Astrocyte (in vitro differentiated cells and primary cell): ENCODE measurements at regions not wholly inside any gene's neighbourhood (a gene's known extent, or its start where the extent isn't known, plus 50 kb on each side); places are given as distances from the start of the nearest gene placed in this dataset.

Experiments used
- CTCF ChIP-seq: IDR thresholded peaks from 2 replicates; pipeline ENCODE4 v1.5.1; 2011; ENCODE audit warnings: low read depth, mild to moderate bottlenecking, inconsistent platforms, low read length, moderate library complexity; ENCODE audit not compliant: insufficient read depth
- EZH2 ChIP-seq: IDR thresholded peaks from 2 replicates; pipeline ENCODE4 v1.6.1; 2012; ENCODE audit warnings: mild to moderate bottlenecking, low read length, inconsistent platforms; ENCODE audit not compliant: insufficient read depth

- TF ChIP-seq CTCF = no peak
- TF ChIP-seq EZH2 = no peak
These were observed 1436.4 kb downstream of the SUCLG1 start for GRCh38 chr2:83022631-83023210.
